K562 (cell line): ENCODE measurements at regions not wholly inside any gene's neighbourhood (a gene's known extent, or its start where the extent isn't known, plus 50 kb on each side); places are given as distances from the start of the nearest gene placed in this dataset.

ENCODE experiments used
- ARID4B ChIP-seq: sonication (generic); formaldehyde crosslinking; IDR thresholded peaks from 2 replicates; pipeline ENCODE4 v1.8.0; 2022; ENCODE audit warnings: mild to moderate bottlenecking, missing genetic modification reagents
- EZH2 ChIP-seq: IDR thresholded peaks from 2 replicates; pipeline ENCODE4 v1.6.1; 2012; ENCODE audit warnings: low read depth, mild to moderate bottlenecking, inconsistent platforms, low read length, borderline replicate concordance
- KLF1 ChIP-seq: fragments of 450-650 bp; IDR thresholded peaks from 2 replicates; pipeline ENCODE4 v1.6.1; 2016; ENCODE audit warnings: missing genetic modification characterization, missing compliant biosample characterization
- NFATC3 ChIP-seq: fragments of 450-650 bp; IDR thresholded peaks from 2 replicates; pipeline ENCODE4 v1.6.1; 2017; ENCODE audit warnings: mild to moderate bottlenecking
- SMC3 ChIP-seq: conservative IDR thresholded peaks from 2 replicates; pipeline ENCODE4 v1.6.1; 2011; ENCODE audit warnings: low read depth, low read length, improper control_type of control experiment; ENCODE audit not compliant: insufficient read depth
- ZNF121 ChIP-seq: sonication (generic); formaldehyde crosslinking; conservative IDR thresholded peaks from 2 replicates; pipeline ENCODE4 v1.8.0; 2022; ENCODE audit warnings: missing genetic modification reagents
- ZSCAN29 ChIP-seq: fragments of 450-650 bp; IDR thresholded peaks from 2 replicates; pipeline ENCODE4 v1.6.1; 2017
- TF ChIP-seq, protein P1 (sequence below): IDR thresholded peaks from 3 replicates; pipeline ENCODE4 v1.6.1; 2011; ENCODE audit warnings: borderline replicate concordance, mild to moderate bottlenecking; ENCODE audit not compliant: insufficient read length, insufficient read depth
- TF ChIP-seq, protein P2 (sequence below): fragments of 250-450 bp; sonication (Bioruptor Pico); IDR thresholded peaks from 2 replicates; pipeline ENCODE4 v1.9.0; 2021; ENCODE audit warnings: mild to moderate bottlenecking

GRCh38 chr14:48788771-48789170 is 797.4 kb downstream of the RPS29 start:
- TF ChIP-seq, protein P1, sequence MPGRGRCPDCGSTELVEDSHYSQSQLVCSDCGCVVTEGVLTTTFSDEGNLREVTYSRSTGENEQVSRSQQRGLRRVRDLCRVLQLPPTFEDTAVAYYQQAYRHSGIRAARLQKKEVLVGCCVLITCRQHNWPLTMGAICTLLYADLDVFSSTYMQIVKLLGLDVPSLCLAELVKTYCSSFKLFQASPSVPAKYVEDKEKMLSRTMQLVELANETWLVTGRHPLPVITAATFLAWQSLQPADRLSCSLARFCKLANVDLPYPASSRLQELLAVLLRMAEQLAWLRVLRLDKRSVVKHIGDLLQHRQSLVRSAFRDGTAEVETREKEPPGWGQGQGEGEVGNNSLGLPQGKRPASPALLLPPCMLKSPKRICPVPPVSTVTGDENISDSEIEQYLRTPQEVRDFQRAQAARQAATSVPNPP = no peak
- TF ChIP-seq SMC3 = no peak
- TF ChIP-seq, protein P2, sequence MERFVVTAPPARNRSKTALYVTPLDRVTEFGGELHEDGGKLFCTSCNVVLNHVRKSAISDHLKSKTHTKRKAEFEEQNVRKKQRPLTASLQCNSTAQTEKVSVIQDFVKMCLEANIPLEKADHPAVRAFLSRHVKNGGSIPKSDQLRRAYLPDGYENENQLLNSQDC (CRISPR knock-in tag) = no peak
- no peak for TF ChIP-seq ARID4B (CRISPR knock-in tag)
- no peak for TF ChIP-seq ZSCAN29
- TF ChIP-seq KLF1 (tag) = no peak
- no peak for TF ChIP-seq NFATC3
- no peak for TF ChIP-seq EZH2
- TF ChIP-seq ZNF121 (CRISPR knock-in tag) = no peak
